ENCODE measurements at regions not wholly inside any gene's neighbourhood (a gene's known extent, or its start where the extent isn't known, plus 50 kb on each side); places are given as distances from the start of the nearest gene placed in this dataset.

DNA sequence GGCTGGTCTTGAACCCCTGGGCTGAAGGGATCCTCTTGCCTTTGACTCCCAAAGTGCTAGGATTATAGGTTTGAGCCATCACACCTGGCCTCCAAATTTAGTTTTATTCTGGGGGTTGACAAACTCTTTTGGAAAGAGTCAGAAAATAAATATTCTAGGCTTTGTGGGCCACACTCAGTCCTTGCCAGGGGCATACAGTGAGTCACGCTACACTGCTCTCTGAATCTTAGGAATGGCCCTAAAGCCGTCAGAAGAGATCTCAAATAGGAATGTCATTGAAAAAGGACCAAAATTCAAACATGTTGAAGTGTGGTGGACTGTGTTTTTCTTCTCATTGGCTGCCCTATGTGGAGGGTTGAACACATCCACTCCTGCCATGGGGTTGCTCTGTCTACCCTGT lies 127.7 kb upstream of the BASP1 start:
- CTCF ChIA-PET (ENCODE audit: partially characterized antibody) = no interaction called here

More for the DNA sequence above, 127.7 kb upstream of the BASP1 start:
- Histone ChIP-seq H3K79me1 (ENCODE audit: low read depth, low read length) (no peaks in the 10 kb centered on the region), H3K9ac (replicated peaks in 1 of 4; ENCODE audit: extremely low read depth in 1 of 4, low read depth in 3 of 4, low read length in 3 of 4) (no peak overlapping the region), H3K79me2 (ENCODE audit: control insufficient read depth in 1 of 2, insufficient read depth in 2 of 2, low read length in 2 of 2) (no peaks in the 10 kb centered on the region), H2BK12ac (ENCODE audit: low read depth, low read length) (no peak overlapping the region), H3K4me2 (ENCODE audit: insufficient read depth in 1 of 2, low read depth in 2 of 2, low read length in 2 of 2) (no peak overlapping the region), H3K18ac (ENCODE audit: extremely low read depth, low read length) (no peak overlapping the region), H3K4me1 (replicated peaks in 1 of 4; ENCODE audit: control insufficient read depth in 3 of 4, insufficient read depth in 4 of 4, low read length in 3 of 4) (no peaks in the 10 kb centered on the region), H3K23ac (ENCODE audit: insufficient read length) (no peak overlapping the region), H3K9me3 (ENCODE audit: insufficient read depth in 2 of 2, low read depth in 1 of 2, low read length in 1 of 2) (no peaks in the 10 kb centered on the region), H4K8ac (ENCODE audit: extremely low read depth, insufficient read depth, low read length) (no peak overlapping the region), H3K4me3 (ENCODE audit: extremely low read depth in 1 of 4, insufficient read depth in 2 of 4, low read depth in 3 of 4, low read length in 4 of 4) (no peak overlapping the region), H3K56ac (replicated peaks; ENCODE audit: insufficient read length, low read depth, low read length) (no peak overlapping the region), H3K23me2 (ENCODE audit: low read depth, low read length) (no peaks in the 10 kb centered on the region), H3K14ac (ENCODE audit: insufficient read length) (no peak overlapping the region), H3K27me3 (replicated peaks in 1 of 4; ENCODE audit: control insufficient read depth in 3 of 4, extremely low read depth in 1 of 4, insufficient read depth in 3 of 4, low read length in 3 of 4) (no peaks in the 10 kb centered on the region), H4K91ac (replicated peaks; ENCODE audit: insufficient read length, low read length) (no peak overlapping the region), H2AFZ (ENCODE audit: low read length) (no peak overlapping the region; the same call in 1 of the 2 replicates), H3K36me3 (ENCODE audit: control insufficient read depth in 2 of 4, insufficient read depth in 4 of 4, low read length in 3 of 4) (no peaks in the 10 kb centered on the region), H4K20me1 (replicated peaks in 1 of 2; ENCODE audit: control insufficient read depth in 1 of 2, insufficient read depth in 2 of 2, low read length in 2 of 2) (no peaks in the 10 kb centered on the region), H2BK20ac (ENCODE audit: low read length) (no peak overlapping the region), H2BK15ac (ENCODE audit: low read length) (no peak overlapping the region), H3K4ac (replicated peaks; ENCODE audit: insufficient read length, low read depth, low read length) (peak overlapping the region; percentile 3), H2AK5ac (ENCODE audit: low read depth, low read length) (no peak overlapping the region; the same call in 1 of the 2 replicates), H2BK120ac (replicated peaks; ENCODE audit: low read depth, low read length) (no peak overlapping the region), H2BK5ac (ENCODE audit: low read depth, low read length) (no peak overlapping the region), H4K5ac (ENCODE audit: insufficient read length, low read depth, low read length) (no peak overlapping the region), H3K27ac (ENCODE audit: low read depth, low read length) (no peak overlapping the region)
- 82% methylated on average over 2 of the region's 2 CpGs; no CpG with 5 or more reads in 1 of the 2 experiments for WGBS, 2 experiments (ENCODE audit: extremely low coverage in 1 of 2, insufficient coverage in 1 of 2, insufficient read length in 1 of 2, insufficient replicate concordance in 2 of 2, low coverage in 1 of 2, low lambda C conversion rate in 2 of 2, missing lambda C conversion rate in 1 of 2)
- TF ChIP-seq EZH2 (IDR thresholded peaks at IDR 0.05; ENCODE audit: low read depth, low read length, severe bottlenecking) = no peak
- TF ChIP-seq YY1 (IDR thresholded peaks at IDR 0.05; ENCODE audit: low read depth, low read length) = no peak
- TF ChIP-seq, protein P1, sequence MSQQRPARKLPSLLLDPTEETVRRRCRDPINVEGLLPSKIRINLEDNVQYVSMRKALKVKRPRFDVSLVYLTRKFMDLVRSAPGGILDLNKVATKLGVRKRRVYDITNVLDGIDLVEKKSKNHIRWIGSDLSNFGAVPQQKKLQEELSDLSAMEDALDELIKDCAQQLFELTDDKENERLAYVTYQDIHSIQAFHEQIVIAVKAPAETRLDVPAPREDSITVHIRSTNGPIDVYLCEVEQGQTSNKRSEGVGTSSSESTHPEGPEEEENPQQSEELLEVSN (IDR thresholded peaks at IDR 0.05) = no peak
- DNase-seq (ENCODE audit: low read depth in 1 of 2, low spot score in 2 of 2) (no peak), FAIRE-seq (no peak)
- POLR2A ChIA-PET (ENCODE audit: partially characterized antibody) = no interaction called here

All from H1 (cell line).